Limb (tissue), 2 donors: ENCODE measurements at regions not wholly inside any gene's neighbourhood (a gene's known extent, or its start where the extent isn't known, plus 50 kb on each side); places are given as distances from the start of the nearest gene placed in this dataset.

Experiments used
- DNase-seq, 2 donors: peaks; one replicate each; pipeline ENCODE4 v3.0.0-alpha.2; 2016; ENCODE audit errors: extremely low spot score in 2 of 2

GRCh38 chr16:64656471-64656870, 465.4 kb downstream of the CDH11 start:
- no peak for DNase-seq

GRCh38 chr16:64654178-64654577, 467.7 kb downstream of the CDH11 start:
- DNase-seq = no peak

- DNase-seq = no peak
Observed at GRCh38 chr16:64648282-64648681, 473.6 kb downstream of the CDH11 start.

GRCh38 chr16:64641343-64641742, 480.5 kb downstream of the CDH11 start:
- DNase-seq = no peak

GRCh38 chr16:64638766-64639165, 483.1 kb downstream of the CDH11 start:
- DNase-seq = no peak

GRCh38 chr16:64629622-64630021, 492.2 kb downstream of the CDH11 start:
- DNase-seq = no peak

GRCh38 chr16:64627781-64628180, 494.1 kb downstream of the CDH11 start:
- DNase-seq = no peak

- no peak for DNase-seq
Observed at GRCh38 chr16:64627288-64627687, 494.6 kb downstream of the CDH11 start.

- no peak for DNase-seq
Observed at GRCh38 chr16:64626776-64627175, 495.1 kb downstream of the CDH11 start.

GRCh38 chr16:64621616-64622015, 500.2 kb downstream of the CDH11 start:
- no peak for DNase-seq

GRCh38 chr16:64617836-64618476, 503.9 kb downstream of the CDH11 start:
- no peak for DNase-seq

GRCh38 chr16:64615630-64616280, 506.1 kb downstream of the CDH11 start:
- peak; percentile 63 to 68 for DNase-seq

- DNase-seq = no peak
Observed at GRCh38 chr16:64596196-64596595, 525.7 kb downstream of the CDH11 start.

- no peak for DNase-seq
Observed at GRCh38 chr16:64590513-64590912, 531.4 kb downstream of the CDH11 start.

- DNase-seq = no peak
Observed at GRCh38 chr16:64589836-64590235, 532.0 kb downstream of the CDH11 start.

- peak in 1 of 2 donors; percentile 25 for DNase-seq
Observed at GRCh38 chr16:64586781-64587180, 535.1 kb downstream of the CDH11 start.

- DNase-seq = no peak
Observed at GRCh38 chr16:64585367-64585766, 536.5 kb downstream of the CDH11 start.

GRCh38 chr16:64580558-64580957, 541.3 kb downstream of the CDH11 start:
- DNase-seq = no peak

- no peak for DNase-seq
Observed at GRCh38 chr16:64579712-64580111, 542.2 kb downstream of the CDH11 start.

- no peak for DNase-seq
Observed at GRCh38 chr16:64545768-64546167, 576.1 kb downstream of the CDH11 start.

GRCh38 chr16:64544859-64545258, 577.0 kb downstream of the CDH11 start:
- DNase-seq = no peak

GRCh38 chr16:64543441-64543840, 578.4 kb downstream of the CDH11 start:
- DNase-seq = peak in 1 of 2 donors; percentile 17

GRCh38 chr16:64543031-64543430, 578.8 kb downstream of the CDH11 start:
- no peak for DNase-seq
